DND-41 (cell line): ENCODE measurements at regions not wholly inside any gene's neighbourhood (a gene's known extent, or its start where the extent isn't known, plus 50 kb on each side); places are given as distances from the start of the nearest gene placed in this dataset.
"Not testable (repeated sequence)": the region's sequence is repeated elsewhere in the genome, so short reads cannot be mapped to it uniquely, and the experiment has no call there.

Source experiments
- EZH2 ChIP-seq: IDR thresholded peaks from 3 replicates; pipeline ENCODE4 v1.6.1; 2012; ENCODE audit warnings: borderline replicate concordance, low read depth, mild to moderate bottlenecking, moderate library complexity, low read length, inconsistent platforms; ENCODE audit not compliant: severe bottlenecking
- TF ChIP-seq, protein P1 (sequence below): IDR thresholded peaks from 2 replicates; pipeline ENCODE4 v1.5.1; 2012; ENCODE audit warnings: borderline replicate concordance, low read length, moderate library complexity, mild to moderate bottlenecking; ENCODE audit not compliant: poor library complexity, severe bottlenecking; ENCODE audit errors: extremely low read depth

DNA sequence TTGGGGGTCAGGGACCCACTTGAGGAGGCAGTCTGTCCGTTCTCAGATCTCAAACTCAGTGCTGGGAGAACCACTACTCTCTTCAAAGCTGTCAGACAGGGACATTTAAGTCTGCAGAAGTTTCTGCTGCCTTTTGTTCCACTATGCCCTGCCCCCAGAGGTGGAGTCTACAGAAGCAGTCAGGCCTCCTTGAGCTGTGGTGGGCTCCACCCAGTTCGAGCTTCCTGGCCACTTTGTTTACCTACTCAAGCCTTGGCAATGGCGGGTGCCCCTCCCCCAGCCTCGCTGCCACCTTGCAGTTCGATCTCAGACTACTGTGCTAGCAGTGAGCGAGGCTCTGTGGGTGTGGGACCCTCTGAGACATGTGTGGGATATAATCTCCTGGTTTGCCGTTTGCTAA, 122.7 kb downstream of the GPR65 start:
- TF ChIP-seq, protein P1, sequence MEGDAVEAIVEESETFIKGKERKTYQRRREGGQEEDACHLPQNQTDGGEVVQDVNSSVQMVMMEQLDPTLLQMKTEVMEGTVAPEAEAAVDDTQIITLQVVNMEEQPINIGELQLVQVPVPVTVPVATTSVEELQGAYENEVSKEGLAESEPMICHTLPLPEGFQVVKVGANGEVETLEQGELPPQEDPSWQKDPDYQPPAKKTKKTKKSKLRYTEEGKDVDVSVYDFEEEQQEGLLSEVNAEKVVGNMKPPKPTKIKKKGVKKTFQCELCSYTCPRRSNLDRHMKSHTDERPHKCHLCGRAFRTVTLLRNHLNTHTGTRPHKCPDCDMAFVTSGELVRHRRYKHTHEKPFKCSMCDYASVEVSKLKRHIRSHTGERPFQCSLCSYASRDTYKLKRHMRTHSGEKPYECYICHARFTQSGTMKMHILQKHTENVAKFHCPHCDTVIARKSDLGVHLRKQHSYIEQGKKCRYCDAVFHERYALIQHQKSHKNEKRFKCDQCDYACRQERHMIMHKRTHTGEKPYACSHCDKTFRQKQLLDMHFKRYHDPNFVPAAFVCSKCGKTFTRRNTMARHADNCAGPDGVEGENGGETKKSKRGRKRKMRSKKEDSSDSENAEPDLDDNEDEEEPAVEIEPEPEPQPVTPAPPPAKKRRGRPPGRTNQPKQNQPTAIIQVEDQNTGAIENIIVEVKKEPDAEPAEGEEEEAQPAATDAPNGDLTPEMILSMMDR, result not testable (repeated sequence)
- not testable (repeated sequence) for TF ChIP-seq EZH2
